GM12878 (cell line): ENCODE measurements at regions not wholly inside any gene's neighbourhood (a gene's known extent, or its start where the extent isn't known, plus 50 kb on each side); places are given as distances from the start of the nearest gene placed in this dataset.

Source experiments
- ATAC-seq: fragments of 200-7000 bp; cut with Tn5 transposase; 3 replicates; pipeline ENCODE4 v1.9.1; 2020; ENCODE audit warnings: mild to moderate bottlenecking, moderate library complexity
- BruUV-seq: library from RNA; stranded (reverse); fragments of 400-500 nt; replicated peaks from 2 replicates; lab custom pipeline; 2021; lab: Mats Ljungman, UMichigan
- CTCF ChIA-PET: fragments of 300-600 bp; sonication (Branson Sonifier 250); formaldehyde crosslinking; extraction: SDS; loops from one replicate; lab custom pipeline; 2021; ENCODE audit warnings: inconsistent platforms; lab: Yijun Ruan, JAX
- POLR2A ChIA-PET: fragments of 350-600 bp; formaldehyde crosslinking; extraction: SDS; loops from one replicate; lab custom pipeline; 2021; ENCODE audit warnings: inconsistent platforms; lab: Charles Lee
- RAD21 ChIA-PET: fragments of 300-600 bp; sonication (Branson Sonifier 250); formaldehyde crosslinking; loops from one replicate; lab custom pipeline; 2023; ENCODE audit warnings: antibody characterized with exemption; ENCODE audit not compliant: unreplicated experiment; lab: Charles Lee
- SMC1A ChIA-PET: fragments of 300-600 bp; sonication (Branson Sonifier 250); formaldehyde crosslinking; loops from one replicate; lab custom pipeline; 2023; ENCODE audit not compliant: unreplicated experiment, uncharacterized antibody; lab: Charles Lee
- DNase-seq: peaks from one replicate; pipeline ENCODE4 v3.0.0-alpha.2; 2011; ENCODE audit warnings: low read depth, low spot score
- FAIRE-seq: peaks from 3 replicates; lab custom pipeline; 2011; peaks lifted over from hg19 to GRCh38; lab: Jason Lieb, UNC
- H2AFZ ChIP-seq: 2 replicates; pipeline ENCODE4 v1.6.0; 2011; ENCODE audit warnings: low read depth, low read length, control low read depth; ENCODE audit not compliant: control insufficient read depth
- H3K27ac ChIP-seq: 2 replicates; pipeline ENCODE4 v1.5.1; 2011; ENCODE audit warnings: control low read depth; ENCODE audit not compliant: control insufficient read depth, insufficient read depth
- H3K27me3 ChIP-seq, 2 experiments: replicated peaks in 1 of 2; 2 replicates each; pipeline versions ENCODE4 v1.6.0 to v1.6.1; 2011; ENCODE audit warnings: low read length in 1 of 2; ENCODE audit not compliant: control insufficient read depth in 2 of 2, insufficient read depth in 2 of 2
- H3K36me3 ChIP-seq, 2 experiments: 2 replicates each; pipeline ENCODE4 v1.5.1; 2011; ENCODE audit warnings: low read length in 1 of 2; ENCODE audit not compliant: control insufficient read depth in 2 of 2, insufficient read depth in 2 of 2
- H3K4me1 ChIP-seq: 2 replicates; pipeline ENCODE4 v1.6.1; 2011; ENCODE audit warnings: mild to moderate bottlenecking, low read length, moderate library complexity, mixed read lengths; ENCODE audit not compliant: control insufficient read depth, insufficient read depth
- H3K4me2 ChIP-seq: 2 replicates; pipeline ENCODE4 v1.6.0; 2011; ENCODE audit warnings: control low read depth; ENCODE audit not compliant: control insufficient read depth, insufficient read depth
- H3K4me3 ChIP-seq: fragments of 200-600 bp; sonication (generic); 2 replicates; pipeline ENCODE4 v1.5.1; 2016
- H3K79me2 ChIP-seq: 2 replicates; pipeline ENCODE4 v1.6.0; 2011; ENCODE audit warnings: low read length; ENCODE audit not compliant: control insufficient read depth, insufficient read depth
- H3K9ac ChIP-seq: 2 replicates; pipeline ENCODE4 v1.8.0; 2011; ENCODE audit warnings: low read length, control low read depth, mixed read lengths; ENCODE audit not compliant: control insufficient read depth, insufficient read depth
- H3K9me3 ChIP-seq: replicated peaks from 3 replicates; pipeline ENCODE4 v1.5.1; 2011; ENCODE audit warnings: mild to moderate bottlenecking, low read length; ENCODE audit not compliant: control insufficient read depth, insufficient read depth
- H4K20me1 ChIP-seq: 2 replicates; pipeline ENCODE4 v1.6.0; 2011; ENCODE audit not compliant: control insufficient read depth, insufficient read depth
- BACH1 ChIP-seq: fragments of 450-650 bp; IDR thresholded peaks from 2 replicates; pipeline ENCODE4 v1.6.1; 2017; ENCODE audit warnings: mild to moderate bottlenecking, borderline replicate concordance
- CBX5 ChIP-seq: sonication (generic); IDR thresholded peaks from 2 replicates; pipeline ENCODE4 v1.6.1; 2016; ENCODE audit warnings: low read depth, moderate library complexity, mild to moderate bottlenecking, inconsistent platforms
- ESRRA ChIP-seq: IDR thresholded peaks from 2 replicates; pipeline ENCODE4 v1.6.1; 2012; ENCODE audit warnings: mild to moderate bottlenecking, low read length, improper control_type of control experiment
- LARP7 ChIP-seq: fragments of 450-650 bp; IDR thresholded peaks from 2 replicates; pipeline ENCODE4 v1.6.1; 2017; ENCODE audit warnings: mild to moderate bottlenecking
- MEF2A ChIP-seq: IDR thresholded peaks from 2 replicates; pipeline ENCODE4 v1.6.1; 2011; ENCODE audit warnings: low read depth, mild to moderate bottlenecking, low read length, moderate library complexity; ENCODE audit not compliant: insufficient read depth
- NFXL1 ChIP-seq: fragments of 450-650 bp; IDR thresholded peaks from 2 replicates; pipeline ENCODE4 v1.6.1; 2017; ENCODE audit warnings: antibody characterized with exemption, mild to moderate bottlenecking, borderline replicate concordance
- STAT3 ChIP-seq: IDR thresholded peaks from 2 replicates; pipeline ENCODE4 v1.6.1; 2011; ENCODE audit warnings: low read depth, low read length, improper control_type of control experiment
- ZNF274 ChIP-seq: IDR thresholded peaks from one replicate; pipeline ENCODE4 v1.8.0; 2011; ENCODE audit not compliant: insufficient read length, insufficient read depth
- in situ Hi-C: fragments of 300-500 bp; cut with MboI; formaldehyde crosslinking; loops from 9 replicates; pipeline ENCODE4 v1.14.3; 2018; ENCODE audit warnings: mixed read lengths
- intact Hi-C: fragments of 100-400 bp; cut with micrococcal nuclease; formaldehyde crosslinking; loops from one replicate; pipeline ENCODE4 v1.14.2; 2022; ENCODE audit not compliant: unreplicated experiment
- TF ChIP-seq, protein P1 (sequence below): fragments of 450-650 bp; IDR thresholded peaks from 2 replicates; pipeline ENCODE4 v1.6.1; 2016; ENCODE audit warnings: mild to moderate bottlenecking
- TF ChIP-seq, protein P2 (sequence below): fragments of 450-650 bp; IDR thresholded peaks from 2 replicates; pipeline ENCODE4 v1.6.1; 2016; ENCODE audit warnings: mild to moderate bottlenecking, moderate library complexity, borderline replicate concordance
- TF ChIP-seq, protein P3 (sequence below): IDR thresholded peaks from 2 replicates; pipeline ENCODE4 v1.6.1; 2012; ENCODE audit warnings: low read depth, low read length, improper control_type of control experiment
- TF ChIP-seq, protein P4 (sequence below): IDR thresholded peaks from 2 replicates; pipeline ENCODE4 v1.6.1; 2011; ENCODE audit warnings: borderline replicate concordance, low read depth, mild to moderate bottlenecking, moderate library complexity, low read length; ENCODE audit not compliant: insufficient read depth, poor library complexity, severe bottlenecking

DNA sequence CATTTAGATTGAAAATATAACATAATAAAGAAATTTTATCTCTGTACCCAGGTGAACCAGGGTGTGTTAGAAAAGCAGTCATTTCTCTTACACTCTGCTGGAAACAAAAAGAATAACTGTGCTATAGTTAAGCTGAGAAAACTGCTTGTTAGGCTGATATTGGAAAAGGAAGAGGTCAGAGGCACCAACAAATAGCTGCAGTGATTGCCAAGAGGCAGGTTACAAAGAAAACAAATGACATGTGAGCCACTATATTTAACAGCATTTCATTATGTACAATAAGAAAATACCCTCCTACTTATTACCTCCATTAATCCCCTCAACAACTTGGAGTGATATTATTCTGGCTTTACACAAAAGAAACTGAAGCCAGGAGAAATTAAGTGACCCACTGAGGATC lies 607.9 kb upstream of the TLE4 start:
- POLR2A ChIA-PET, result no interaction called here
- BruUV-seq, result no TSS peak
- intact Hi-C loops, result no loop called here

More for the DNA sequence above, 607.9 kb upstream of the TLE4 start:
- H3K4me1 ChIP-seq, result no peaks in the 10 kb centered on the region
- in situ Hi-C loops, result no loop called here
- ChIA-PET SMC1A (no interaction called here), RAD21 (no interaction called here), CTCF (no interaction called here)
- DNase-seq, result no peak
- no peaks in the 10 kb centered on the region for H3K36me3 ChIP-seq
- no peaks in the 10 kb centered on the region for H3K27me3 ChIP-seq
- H3K4me2 ChIP-seq, result no peak overlapping the region
- no peak overlapping the region for H3K9ac ChIP-seq
- H4K20me1 ChIP-seq, result no peaks in the 10 kb centered on the region
- no peak overlapping the region for H3K4me3 ChIP-seq
- no peak overlapping the region for H3K27ac ChIP-seq
- no peaks in the 10 kb centered on the region for H3K79me2 ChIP-seq
- no peak overlapping the region for H2AFZ ChIP-seq
- no peak for ATAC-seq
- H3K9me3 ChIP-seq, result no peaks in the 10 kb centered on the region; the same call in 2 of the 3 replicates
- no peak for FAIRE-seq
- TF ChIP-seq STAT3 (no peak), CBX5 (no peak), LARP7 (no peak), BACH1 (no peak), ESRRA (no peak), NFXL1 (no peak), ZNF274 (no peak), MEF2A (no peak)
- TF ChIP-seq, protein P1, sequence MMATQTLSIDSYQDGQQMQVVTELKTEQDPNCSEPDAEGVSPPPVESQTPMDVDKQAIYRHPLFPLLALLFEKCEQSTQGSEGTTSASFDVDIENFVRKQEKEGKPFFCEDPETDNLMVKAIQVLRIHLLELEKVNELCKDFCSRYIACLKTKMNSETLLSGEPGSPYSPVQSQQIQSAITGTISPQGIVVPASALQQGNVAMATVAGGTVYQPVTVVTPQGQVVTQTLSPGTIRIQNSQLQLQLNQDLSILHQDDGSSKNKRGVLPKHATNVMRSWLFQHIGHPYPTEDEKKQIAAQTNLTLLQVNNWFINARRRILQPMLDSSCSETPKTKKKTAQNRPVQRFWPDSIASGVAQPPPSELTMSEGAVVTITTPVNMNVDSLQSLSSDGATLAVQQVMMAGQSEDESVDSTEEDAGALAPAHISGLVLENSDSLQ, result no peak
- TF ChIP-seq, protein P2, sequence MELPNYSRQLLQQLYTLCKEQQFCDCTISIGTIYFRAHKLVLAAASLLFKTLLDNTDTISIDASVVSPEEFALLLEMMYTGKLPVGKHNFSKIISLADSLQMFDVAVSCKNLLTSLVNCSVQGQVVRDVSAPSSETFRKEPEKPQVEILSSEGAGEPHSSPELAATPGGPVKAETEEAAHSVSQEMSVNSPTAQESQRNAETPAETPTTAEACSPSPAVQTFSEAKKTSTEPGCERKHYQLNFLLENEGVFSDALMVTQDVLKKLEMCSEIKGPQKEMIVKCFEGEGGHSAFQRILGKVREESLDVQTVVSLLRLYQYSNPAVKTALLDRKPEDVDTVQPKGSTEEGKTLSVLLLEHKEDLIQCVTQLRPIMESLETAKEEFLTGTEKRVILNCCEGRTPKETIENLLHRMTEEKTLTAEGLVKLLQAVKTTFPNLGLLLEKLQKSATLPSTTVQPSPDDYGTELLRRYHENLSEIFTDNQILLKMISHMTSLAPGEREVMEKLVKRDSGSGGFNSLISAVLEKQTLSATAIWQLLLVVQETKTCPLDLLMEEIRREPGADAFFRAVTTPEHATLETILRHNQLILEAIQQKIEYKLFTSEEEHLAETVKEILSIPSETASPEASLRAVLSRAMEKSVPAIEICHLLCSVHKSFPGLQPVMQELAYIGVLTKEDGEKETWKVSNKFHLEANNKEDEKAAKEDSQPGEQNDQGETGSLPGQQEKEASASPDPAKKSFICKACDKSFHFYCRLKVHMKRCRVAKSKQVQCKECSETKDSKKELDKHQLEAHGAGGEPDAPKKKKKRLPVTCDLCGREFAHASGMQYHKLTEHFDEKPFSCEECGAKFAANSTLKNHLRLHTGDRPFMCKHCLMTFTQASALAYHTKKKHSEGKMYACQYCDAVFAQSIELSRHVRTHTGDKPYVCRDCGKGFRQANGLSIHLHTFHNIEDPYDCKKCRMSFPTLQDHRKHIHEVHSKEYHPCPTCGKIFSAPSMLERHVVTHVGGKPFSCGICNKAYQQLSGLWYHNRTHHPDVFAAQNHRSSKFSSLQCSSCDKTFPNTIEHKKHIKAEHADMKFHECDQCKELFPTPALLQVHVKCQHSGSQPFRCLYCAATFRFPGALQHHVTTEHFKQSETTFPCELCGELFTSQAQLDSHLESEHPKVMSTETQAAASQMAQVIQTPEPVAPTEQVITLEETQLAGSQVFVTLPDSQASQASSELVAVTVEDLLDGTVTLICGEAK, result no peak
- TF ChIP-seq, protein P3, sequence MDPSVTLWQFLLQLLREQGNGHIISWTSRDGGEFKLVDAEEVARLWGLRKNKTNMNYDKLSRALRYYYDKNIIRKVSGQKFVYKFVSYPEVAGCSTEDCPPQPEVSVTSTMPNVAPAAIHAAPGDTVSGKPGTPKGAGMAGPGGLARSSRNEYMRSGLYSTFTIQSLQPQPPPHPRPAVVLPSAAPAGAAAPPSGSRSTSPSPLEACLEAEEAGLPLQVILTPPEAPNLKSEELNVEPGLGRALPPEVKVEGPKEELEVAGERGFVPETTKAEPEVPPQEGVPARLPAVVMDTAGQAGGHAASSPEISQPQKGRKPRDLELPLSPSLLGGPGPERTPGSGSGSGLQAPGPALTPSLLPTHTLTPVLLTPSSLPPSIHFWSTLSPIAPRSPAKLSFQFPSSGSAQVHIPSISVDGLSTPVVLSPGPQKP, result no peak
- TF ChIP-seq, protein P4, sequence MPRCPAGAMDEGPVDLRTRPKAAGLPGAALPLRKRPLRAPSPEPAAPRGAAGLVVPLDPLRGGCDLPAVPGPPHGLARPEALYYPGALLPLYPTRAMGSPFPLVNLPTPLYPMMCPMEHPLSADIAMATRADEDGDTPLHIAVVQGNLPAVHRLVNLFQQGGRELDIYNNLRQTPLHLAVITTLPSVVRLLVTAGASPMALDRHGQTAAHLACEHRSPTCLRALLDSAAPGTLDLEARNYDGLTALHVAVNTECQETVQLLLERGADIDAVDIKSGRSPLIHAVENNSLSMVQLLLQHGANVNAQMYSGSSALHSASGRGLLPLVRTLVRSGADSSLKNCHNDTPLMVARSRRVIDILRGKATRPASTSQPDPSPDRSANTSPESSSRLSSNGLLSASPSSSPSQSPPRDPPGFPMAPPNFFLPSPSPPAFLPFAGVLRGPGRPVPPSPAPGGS, result no peak
